ENCODE measurements at regions not wholly inside any gene's neighbourhood (a gene's known extent, or its start where the extent isn't known, plus 50 kb on each side); places are given as distances from the start of the nearest gene placed in this dataset.

GRCh38 chr5:53430618-53431252 lies 49.7 kb upstream of the FST start:
- TF ChIP-seq CTCF (IDR thresholded peaks at IDR 0.05): no peak
- Histone ChIP-seq H3K4me1 (peaks cover 0 to 5% (median 0%) of the 10 kb centered on the region in 3 donors), H3K4me3 (no peak overlapping the region), H3K27me3 (no peaks in the 10 kb centered on the region), H3K9me3 (no peaks in the 10 kb centered on the region), H3K27ac (no peak overlapping the region), H3K36me3 (no peaks in the 10 kb centered on the region)
- 67 to 83% methylated on average over 5 of the region's 5 CpGs for WGBS, 2 donors
- ATAC-seq (peak in 2 of 4 donors; percentile 31 to 42), FAIRE-seq (no peak), DNase-seq (no peak)
- intact Hi-C loops (cut with DNase I): no loop called here
